A673 (cell line): ENCODE measurements at regions not wholly inside any gene's neighbourhood (a gene's known extent, or its start where the extent isn't known, plus 50 kb on each side); places are given as distances from the start of the nearest gene placed in this dataset.

Experiments
- BruUV-seq: library from RNA; stranded (reverse); fragments of 400-500 nt; replicated peaks from 2 replicates; lab custom pipeline; 2021; lab: Mats Ljungman, UMichigan
- CTCF ChIA-PET: fragments of 300-600 bp; sonication (Branson Sonifier 250); formaldehyde crosslinking; loops from one replicate; lab custom pipeline; 2022; ENCODE audit warnings: antibody characterized with exemption; lab: Charles Lee
- POLR2A ChIA-PET: fragments of 300-600 bp; sonication (Branson Sonifier 250); formaldehyde crosslinking; loops from one replicate; lab custom pipeline; 2022; ENCODE audit warnings: antibody characterized with exemption; ENCODE audit not compliant: low non-redundant PET; lab: Charles Lee
- DNase-seq: peaks from one replicate; pipeline ENCODE4 v3.0.0-alpha.2; 2015; ENCODE audit warnings: low spot score
- H3K27ac ChIP-seq: fragments of 200-600 bp; sonication (generic); 2 replicates; pipeline ENCODE4 v1.5.1; 2016; ENCODE audit warnings: mixed run types, low read depth, mild to moderate bottlenecking, mixed read lengths, antibody characterized with exemption, low read length; ENCODE audit not compliant: poor library complexity, severe bottlenecking
- H3K27me3 ChIP-seq: fragments of 200-600 bp; sonication (generic); replicated peaks from 2 replicates; pipeline ENCODE4 v1.6.1; 2017; ENCODE audit warnings: mixed run types, low read depth, mild to moderate bottlenecking, mixed read lengths, antibody characterized with exemption, low read length; ENCODE audit not compliant: insufficient read depth, poor library complexity
- H3K36me3 ChIP-seq: fragments of 200-600 bp; sonication (generic); 2 replicates; pipeline ENCODE4 v1.6.1; 2016; ENCODE audit warnings: mixed run types, mild to moderate bottlenecking, mixed read lengths, antibody characterized with exemption, low read length; ENCODE audit not compliant: insufficient read depth, poor library complexity, severe bottlenecking
- H3K4me1 ChIP-seq: fragments of 200-600 bp; sonication (generic); 2 replicates; pipeline ENCODE4 v1.6.1; 2017; ENCODE audit warnings: mixed run types, mild to moderate bottlenecking, mixed read lengths, antibody characterized with exemption, low read length; ENCODE audit not compliant: insufficient read depth, poor library complexity, severe bottlenecking
- H3K4me3 ChIP-seq: fragments of 200-600 bp; sonication (generic); 2 replicates; pipeline ENCODE4 v1.5.1; 2016; ENCODE audit warnings: low read depth, mixed run types, mild to moderate bottlenecking, mixed read lengths, low read length; ENCODE audit not compliant: poor library complexity, severe bottlenecking
- H3K9me3 ChIP-seq: fragments of 200-600 bp; sonication (generic); 2 replicates; pipeline ENCODE4 v1.6.1; 2016; ENCODE audit warnings: mixed run types, low read depth, mild to moderate bottlenecking, mixed read lengths, antibody characterized with exemption, low read length; ENCODE audit not compliant: poor library complexity, severe bottlenecking
- EZH2 ChIP-seq: fragments of 200-600 bp; sonication (generic); IDR thresholded peaks from 2 replicates; pipeline ENCODE4 v1.6.1; 2017; ENCODE audit warnings: borderline replicate concordance, low read depth, mild to moderate bottlenecking, mixed read lengths, antibody characterized with exemption, low read length; ENCODE audit not compliant: poor library complexity, severe bottlenecking
- intact Hi-C: fragments of 100-400 bp; cut with micrococcal nuclease; formaldehyde crosslinking; loops from one replicate; pipeline ENCODE4 v1.10.0; 2022; ENCODE audit not compliant: unreplicated experiment
- TF ChIP-seq, protein P1 (sequence below): fragments of 300-800, 200-600 bp; sonication (generic); conservative IDR thresholded peaks from 2 replicates; pipeline ENCODE4 v1.5.1; 2017; ENCODE audit warnings: low read depth, mild to moderate bottlenecking, antibody characterized with exemption, low read length, moderate library complexity, mixed read lengths

- Histone ChIP-seq H3K27me3 (peaks cover 3% of the 10 kb centered on the region), H3K4me1 (no peaks in the 10 kb centered on the region), H3K4me3 (no peak overlapping the region), H3K27ac (no peak overlapping the region), H3K9me3 (no peaks in the 10 kb centered on the region), H3K36me3 (no peaks in the 10 kb centered on the region)
- ChIA-PET POLR2A (no interaction called here), CTCF (no interaction called here)
- no TSS peak for BruUV-seq
- DNase-seq, result no peak
- intact Hi-C loops, result no loop called here
- TF ChIP-seq EZH2, result no peak
- TF ChIP-seq, protein P1, sequence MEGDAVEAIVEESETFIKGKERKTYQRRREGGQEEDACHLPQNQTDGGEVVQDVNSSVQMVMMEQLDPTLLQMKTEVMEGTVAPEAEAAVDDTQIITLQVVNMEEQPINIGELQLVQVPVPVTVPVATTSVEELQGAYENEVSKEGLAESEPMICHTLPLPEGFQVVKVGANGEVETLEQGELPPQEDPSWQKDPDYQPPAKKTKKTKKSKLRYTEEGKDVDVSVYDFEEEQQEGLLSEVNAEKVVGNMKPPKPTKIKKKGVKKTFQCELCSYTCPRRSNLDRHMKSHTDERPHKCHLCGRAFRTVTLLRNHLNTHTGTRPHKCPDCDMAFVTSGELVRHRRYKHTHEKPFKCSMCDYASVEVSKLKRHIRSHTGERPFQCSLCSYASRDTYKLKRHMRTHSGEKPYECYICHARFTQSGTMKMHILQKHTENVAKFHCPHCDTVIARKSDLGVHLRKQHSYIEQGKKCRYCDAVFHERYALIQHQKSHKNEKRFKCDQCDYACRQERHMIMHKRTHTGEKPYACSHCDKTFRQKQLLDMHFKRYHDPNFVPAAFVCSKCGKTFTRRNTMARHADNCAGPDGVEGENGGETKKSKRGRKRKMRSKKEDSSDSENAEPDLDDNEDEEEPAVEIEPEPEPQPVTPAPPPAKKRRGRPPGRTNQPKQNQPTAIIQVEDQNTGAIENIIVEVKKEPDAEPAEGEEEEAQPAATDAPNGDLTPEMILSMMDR, result no peak
These were observed 396.4 kb downstream of the EDEM1 start for GRCh38 chr3:5583920-5584319.

DNA sequence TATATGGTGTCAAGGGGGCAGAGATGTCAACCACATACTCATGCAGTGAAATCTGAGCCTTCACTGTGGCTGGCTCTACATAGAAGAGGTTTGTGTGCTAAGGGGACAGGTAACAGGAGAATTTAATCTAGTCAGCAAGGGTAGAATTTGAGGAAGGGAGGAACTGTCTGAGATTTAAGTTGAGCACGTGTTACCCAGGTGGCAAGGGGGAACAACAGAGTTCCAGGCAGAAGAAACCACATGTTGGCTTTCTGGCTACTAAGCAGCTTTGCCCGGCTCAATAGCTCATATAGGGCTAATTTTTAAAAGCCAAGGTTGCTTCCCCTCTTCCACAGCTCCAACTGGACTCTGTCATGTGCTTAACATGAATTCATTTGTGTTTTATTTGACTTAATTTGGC is 397.6 kb downstream of the EDEM1 start:
- no TSS peak for BruUV-seq
- no peak overlapping the region for H3K4me3 ChIP-seq

GRCh38 chr3:5606884-5607472 is 419.5 kb downstream of the EDEM1 start:
- Histone ChIP-seq H3K4me1 (no peaks in the 10 kb centered on the region), H3K36me3 (no peaks in the 10 kb centered on the region), H3K27ac (no peak overlapping the region), H3K9me3 (no peaks in the 10 kb centered on the region), H3K27me3 (no peaks in the 10 kb centered on the region), H3K4me3 (no peak overlapping the region)
- BruUV-seq, result no TSS peak
- ChIA-PET CTCF (no interaction called here), POLR2A (no interaction called here)
- intact Hi-C loops, result no loop called here
- DNase-seq, result no peak
- no peak for TF ChIP-seq EZH2
- TF ChIP-seq, protein P1, result no peak

More for the DNA sequence above, 397.6 kb downstream of the EDEM1 start:
- Histone ChIP-seq H3K27ac (no peak overlapping the region), H3K9me3 (no peaks in the 10 kb centered on the region), H3K4me1 (no peaks in the 10 kb centered on the region), H3K36me3 (no peaks in the 10 kb centered on the region), H3K27me3 (peaks cover 2% of the 10 kb centered on the region)
- ChIA-PET POLR2A (no interaction called here), CTCF (no interaction called here)
- intact Hi-C loops, result no loop called here
- no peak for DNase-seq
- TF ChIP-seq, protein P1, result no peak
- no peak for TF ChIP-seq EZH2
